Spleen (tissue), 7 donors: ENCODE measurements at regions not wholly inside any gene's neighbourhood (a gene's known extent, or its start where the extent isn't known, plus 50 kb on each side); places are given as distances from the start of the nearest gene placed in this dataset.

Experiments
- CTCF ChIP-seq, 11 experiments: fragments of 200-600 bp in 7 of 11; fragments of 450-650 bp in 4 of 11; sonication (generic) in 4 of 11; IDR thresholded peaks in 8 of 11; conservative IDR thresholded peaks in 3 of 11; 1 replicate in 7 of 11; 2 replicates in 4 of 11; pipeline versions ENCODE4 v1.4.0 to v1.8.0; 2016 to 2021; ENCODE audit warnings: antibody characterized with exemption in 11 of 11, inconsistent platforms in 4 of 11, mild to moderate bottlenecking in 1 of 11
- POLR2A ChIP-seq, 3 donors: fragments of 450-650 bp; IDR thresholded peaks; one replicate each; pipeline ENCODE4 v1.5.1; 2017; ENCODE audit warnings: antibody characterized with exemption in 3 of 3, mild to moderate bottlenecking in 1 of 3
- donor health status: DM: no; HTN: no; CAD: no; lungs with moderate emphysema.
- donor health status: DM: no; HTN: no; CAD: no.
- donor health status: DM: no; HTN: no; CAD: no.

GRCh38 chr11:100501450-100501849 is 185.6 kb upstream of the ARHGAP42 start:
- TF ChIP-seq CTCF (IDR thresholded peaks at IDR 0.05 in 8 of 11, conservative IDR thresholded peaks at IDR 0.05 in 3 of 11) (no peak), POLR2A (IDR thresholded peaks at IDR 0.05) (no peak)
